ENCODE measurements at regions not wholly inside any gene's neighbourhood (a gene's known extent, or its start where the extent isn't known, plus 50 kb on each side); places are given as distances from the start of the nearest gene placed in this dataset.

- H2AFZ ChIP-seq (ENCODE audit: low read depth, low read length) = no peak overlapping the region
- no peaks in the 10 kb centered on the region for H3K36me3 ChIP-seq (ENCODE audit: insufficient read depth, low read length)
- H3K4me3 ChIP-seq (ENCODE audit: low read depth in 1 of 2, low read length in 2 of 2) = no peak overlapping the region
- no peaks in the 10 kb centered on the region for H3K4me1 ChIP-seq (ENCODE audit: insufficient read depth, low read length)
- H3K4me2 ChIP-seq (ENCODE audit: insufficient read depth, low read length) = no peak overlapping the region
- no peaks in the 10 kb centered on the region for H4K20me1 ChIP-seq (ENCODE audit: insufficient read depth, low read length)
- no peaks in the 10 kb centered on the region for H3K79me2 ChIP-seq (ENCODE audit: insufficient read depth, low read length)
- no peak overlapping the region for H3K9ac ChIP-seq (ENCODE audit: low read depth, low read length)
- no peaks in the 10 kb centered on the region for H3K27me3 ChIP-seq (ENCODE audit: insufficient read depth, low read length, poor library complexity)
- ATAC-seq (ENCODE audit: insufficient read depth, low read depth) (no peak), DNase-seq (no peak)
- H3K27ac ChIP-seq (ENCODE audit: low read length) = no peak overlapping the region
- H3K9me3 ChIP-seq (ENCODE audit: insufficient read depth, low read length, severe bottlenecking) = no peaks in the 10 kb centered on the region
- TF ChIP-seq CTCF (IDR thresholded peaks at IDR 0.05; ENCODE audit: borderline replicate concordance, extremely low read depth, low read length, poor library complexity, severe bottlenecking) = no peak
- no peak for TF ChIP-seq EZH2 (IDR thresholded peaks at IDR 0.05; ENCODE audit: borderline replicate concordance, low read depth, low read length, severe bottlenecking)
Measured at GRCh38 chr1:195697130-195697529, 911.1 kb downstream of the KCNT2 start.

- DNase-seq (no peak), ATAC-seq (ENCODE audit: insufficient read depth, low read depth) (no peak)
- Histone ChIP-seq H3K27ac (ENCODE audit: low read length) (no peak overlapping the region), H3K27me3 (ENCODE audit: insufficient read depth, low read length, poor library complexity) (no peaks in the 10 kb centered on the region), H3K9ac (ENCODE audit: low read depth, low read length) (no peak overlapping the region), H3K4me1 (ENCODE audit: insufficient read depth, low read length) (no peaks in the 10 kb centered on the region), H3K9me3 (ENCODE audit: insufficient read depth, low read length, severe bottlenecking) (no peaks in the 10 kb centered on the region), H4K20me1 (ENCODE audit: insufficient read depth, low read length) (no peaks in the 10 kb centered on the region), H3K79me2 (ENCODE audit: insufficient read depth, low read length) (no peaks in the 10 kb centered on the region), H2AFZ (ENCODE audit: low read depth, low read length) (no peak overlapping the region), H3K4me3 (ENCODE audit: low read depth in 1 of 2, low read length in 2 of 2) (no peak overlapping the region), H3K4me2 (ENCODE audit: insufficient read depth, low read length) (no peak overlapping the region), H3K36me3 (ENCODE audit: insufficient read depth, low read length) (no peaks in the 10 kb centered on the region)
- TF ChIP-seq EZH2 (IDR thresholded peaks at IDR 0.05; ENCODE audit: borderline replicate concordance, low read depth, low read length, severe bottlenecking) (no peak), CTCF (IDR thresholded peaks at IDR 0.05; ENCODE audit: borderline replicate concordance, extremely low read depth, low read length, poor library complexity, severe bottlenecking) (no peak)
Measured at GRCh38 chr1:195686764-195687163, 921.5 kb downstream of the KCNT2 start.

GRCh38 chr1:195664628-195665027 lies 943.6 kb downstream of the KCNT2 start:
- Histone ChIP-seq H3K27me3 (ENCODE audit: insufficient read depth, low read length, poor library complexity) (no peaks in the 10 kb centered on the region), H3K27ac (ENCODE audit: low read length) (no peak overlapping the region), H3K4me2 (ENCODE audit: insufficient read depth, low read length) (no peak overlapping the region), H3K36me3 (ENCODE audit: insufficient read depth, low read length) (no peaks in the 10 kb centered on the region), H2AFZ (ENCODE audit: low read depth, low read length) (no peak overlapping the region), H3K4me3 (ENCODE audit: low read depth in 1 of 2, low read length in 2 of 2) (no peak overlapping the region), H4K20me1 (ENCODE audit: insufficient read depth, low read length) (no peaks in the 10 kb centered on the region), H3K79me2 (ENCODE audit: insufficient read depth, low read length) (no peaks in the 10 kb centered on the region), H3K4me1 (ENCODE audit: insufficient read depth, low read length) (no peaks in the 10 kb centered on the region), H3K9ac (ENCODE audit: low read depth, low read length) (no peak overlapping the region), H3K9me3 (ENCODE audit: insufficient read depth, low read length, severe bottlenecking) (no peaks in the 10 kb centered on the region)
- ATAC-seq (ENCODE audit: insufficient read depth, low read depth) (no peak), DNase-seq (no peak)
- TF ChIP-seq EZH2 (IDR thresholded peaks at IDR 0.05; ENCODE audit: borderline replicate concordance, low read depth, low read length, severe bottlenecking) (no peak), CTCF (IDR thresholded peaks at IDR 0.05; ENCODE audit: borderline replicate concordance, extremely low read depth, low read length, poor library complexity, severe bottlenecking) (no peak)
